Common myeloid progenitor, CD34-positive (primary cell): ENCODE measurements at regions not wholly inside any gene's neighbourhood (a gene's known extent, or its start where the extent isn't known, plus 50 kb on each side); places are given as distances from the start of the nearest gene placed in this dataset.

Source experiments
- CTCF ChIA-PET: fragments of 350-600 bp; sonication (Branson Sonifier 250); formaldehyde crosslinking; loops from one replicate; lab custom pipeline; 2021; ENCODE audit warnings: antibody characterized with exemption; lab: Charles Lee
- POLR2A ChIA-PET: fragments of 350-600 bp; sonication (Branson Sonifier 250); formaldehyde crosslinking; loops from one replicate; lab custom pipeline; 2021; ENCODE audit warnings: antibody characterized with exemption; lab: Charles Lee
- DNase-seq, 3 donors: peaks; one replicate each; pipeline versions ENCODE4 v3.0.0 to v3.0.0-alpha.2; 2013
- H3K27ac ChIP-seq, 2 experiments: 1 replicate in 1 of 2; 2 replicates in 1 of 2; pipeline ENCODE4 v1.7.0; 2013; ENCODE audit warnings: inconsistent platforms in 2 of 2, low read length in 2 of 2, mild to moderate bottlenecking in 2 of 2, low read depth in 1 of 2, moderate library complexity in 1 of 2; ENCODE audit not compliant: severe bottlenecking in 2 of 2, insufficient read depth in 1 of 2, poor library complexity in 1 of 2
- H3K27me3 ChIP-seq, 5 experiments: replicated peaks in 2 of 5; 1 replicate in 3 of 5; 2 replicates in 2 of 5; pipeline versions ENCODE4 v1.6.1 to v1.7.0; 2013; ENCODE audit warnings: low read length in 4 of 5, mild to moderate bottlenecking in 2 of 5, moderate library complexity in 2 of 5, inconsistent platforms in 1 of 5; ENCODE audit not compliant: insufficient read depth in 5 of 5, control insufficient read depth in 4 of 5
- H3K36me3 ChIP-seq, 4 experiments: 1 replicate in 2 of 4; 2 replicates in 2 of 4; pipeline versions ENCODE4 v1.6.1 to v1.7.0; 2013; ENCODE audit warnings: low read length in 3 of 4, control low read depth in 1 of 4, mild to moderate bottlenecking in 1 of 4; ENCODE audit not compliant: control insufficient read depth in 4 of 4, insufficient read depth in 4 of 4
- H3K4me1 ChIP-seq, 4 experiments: 1 replicate in 3 of 4; 2 replicates in 1 of 4; pipeline versions ENCODE4 v1.6.1 to v1.7.1; 2013; ENCODE audit warnings: low read length in 3 of 4, mild to moderate bottlenecking in 3 of 4, control low read depth in 1 of 4, inconsistent platforms in 1 of 4, moderate library complexity in 1 of 4; ENCODE audit not compliant: control insufficient read depth in 4 of 4, insufficient read depth in 4 of 4; ENCODE audit errors: control extremely low read depth in 1 of 4
- H3K4me3 ChIP-seq, 7 experiments: 1 replicate in 4 of 7; 2 replicates in 3 of 7; pipeline versions ENCODE4 v1.5.1 to v1.7.0; 2013; ENCODE audit warnings: mild to moderate bottlenecking in 7 of 7, low read length in 6 of 7, moderate library complexity in 6 of 7, inconsistent platforms in 2 of 7, low read depth in 2 of 7, control low read depth in 1 of 7; ENCODE audit not compliant: insufficient read depth in 4 of 7, control insufficient read depth in 1 of 7; ENCODE audit errors: extremely low read depth in 1 of 7
- H3K9me3 ChIP-seq, 5 experiments: 1 replicate in 4 of 5; 2 replicates in 1 of 5; pipeline versions ENCODE4 v1.6.1 to v1.7.1; 2013; ENCODE audit warnings: low read length in 4 of 5, mild to moderate bottlenecking in 2 of 5, inconsistent platforms in 1 of 5, low read depth in 1 of 5, moderate library complexity in 1 of 5; ENCODE audit not compliant: control insufficient read depth in 4 of 5, insufficient read depth in 2 of 5; ENCODE audit errors: control extremely low read depth in 1 of 5
- whole genome bisulfite sequencing: methylation state at CpG from one replicate; pipeline ENCODE4 v1.1.5; 2013; ENCODE audit not compliant: insufficient coverage; 5-methylcytosine and 5-hydroxymethylcytosine counted together

DNA sequence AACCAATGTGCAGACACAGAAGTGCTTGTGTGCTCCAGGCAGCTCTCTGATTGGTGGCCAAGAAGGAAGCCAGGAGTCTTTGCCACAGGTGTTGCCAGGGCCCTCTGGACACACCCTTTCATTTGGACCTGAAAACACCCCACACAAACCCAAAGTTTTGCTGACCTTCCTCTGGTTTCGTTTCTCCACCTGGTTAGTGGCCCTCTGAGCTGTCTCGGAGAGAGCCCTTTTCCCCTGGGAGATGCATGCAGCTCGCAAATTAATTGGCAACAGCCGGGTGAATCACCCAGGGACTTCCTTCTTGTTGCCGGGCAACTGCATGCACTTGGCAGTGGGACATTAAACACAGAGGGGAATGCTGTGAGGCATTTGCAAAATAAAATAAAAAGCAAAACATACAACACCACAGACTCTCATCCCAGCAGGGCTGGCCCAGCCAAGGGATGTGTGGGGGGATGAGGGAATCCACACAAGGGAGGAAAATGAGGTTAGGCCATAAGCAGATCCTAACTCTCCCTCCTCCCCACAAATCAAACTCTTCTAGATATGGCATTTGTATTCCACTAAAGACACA lies 286.6 kb downstream of the SOX9 start:
- Histone ChIP-seq H3K9me3 (peaks cover 0 to 3% (median 0%) of the 10 kb centered on the region in 5 experiments), H3K36me3 (no peaks in the 10 kb centered on the region), H3K27ac (no peak overlapping the region), H3K4me3 (no peak overlapping the region), H3K4me1 (no peaks in the 10 kb centered on the region), H3K27me3 (peaks cover 0 to 2% (median 0%) of the 10 kb centered on the region in 5 experiments)
- WGBS, result 65% methylated on average over 3 of the region's 5 CpGs
- ChIA-PET CTCF (no interaction called here), POLR2A (no interaction called here)
- DNase-seq, result no peak

DNA sequence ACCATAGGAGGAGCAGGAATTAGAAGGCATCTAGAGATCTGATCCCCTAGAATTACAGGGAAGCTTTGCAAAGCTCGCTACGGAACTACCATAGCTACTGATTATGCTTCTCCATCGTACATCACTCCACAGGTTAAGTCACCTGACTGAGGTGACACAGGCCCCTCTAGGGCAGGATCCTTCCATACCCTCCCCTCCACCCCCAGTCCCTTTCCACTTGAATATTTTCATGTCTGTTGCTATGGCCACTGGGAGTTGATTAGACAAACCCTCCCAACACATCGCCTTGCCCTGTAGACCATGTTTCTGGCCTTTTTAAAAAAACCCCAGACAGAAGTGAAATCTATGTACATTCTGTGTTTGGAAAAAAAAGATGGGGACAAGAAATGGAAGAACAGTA lies 287.1 kb downstream of the SOX9 start:
- DNase-seq, result no peak
- Histone ChIP-seq H3K9me3 (peaks cover 0 to 3% (median 0%) of the 10 kb centered on the region in 5 experiments), H3K36me3 (no peaks in the 10 kb centered on the region), H3K4me1 (no peaks in the 10 kb centered on the region), H3K27me3 (peaks cover 0 to 2% (median 0%) of the 10 kb centered on the region in 5 experiments), H3K27ac (no peak overlapping the region), H3K4me3 (no peak overlapping the region)
- WGBS, result 100% methylated on average over 3 of the region's 4 CpGs
- ChIA-PET POLR2A (no interaction called here), CTCF (no interaction called here)

DNA sequence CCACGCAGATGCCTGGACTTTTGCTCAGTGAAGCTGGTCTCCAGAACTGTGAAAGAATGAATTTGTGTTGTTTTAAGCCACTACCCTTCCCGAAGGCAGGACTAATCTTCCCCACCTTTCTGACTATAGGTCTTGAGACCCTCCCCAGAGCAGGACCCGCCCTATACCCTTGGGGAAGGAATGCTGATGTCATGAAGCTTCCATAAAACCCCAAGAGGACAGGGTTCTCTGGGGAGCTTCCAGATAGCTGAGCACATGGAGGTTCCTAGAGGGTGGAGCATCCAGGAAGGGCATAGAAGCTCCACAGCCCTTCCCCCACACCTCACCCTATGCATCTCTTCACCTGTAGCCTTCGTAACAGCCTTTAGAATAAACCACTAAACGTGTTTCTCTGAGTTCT lies 287.8 kb downstream of the SOX9 start:
- Histone ChIP-seq H3K36me3 (no peaks in the 10 kb centered on the region), H3K4me1 (no peaks in the 10 kb centered on the region), H3K9me3 (peaks cover 0 to 3% (median 0%) of the 10 kb centered on the region in 5 experiments), H3K27ac (no peak overlapping the region), H3K27me3 (no peaks in the 10 kb centered on the region), H3K4me3 (no peak overlapping the region)
- WGBS, result 86% methylated on average over 4 of the region's 5 CpGs
- no peak for DNase-seq
- ChIA-PET CTCF (no interaction called here), POLR2A (no interaction called here)

DNA sequence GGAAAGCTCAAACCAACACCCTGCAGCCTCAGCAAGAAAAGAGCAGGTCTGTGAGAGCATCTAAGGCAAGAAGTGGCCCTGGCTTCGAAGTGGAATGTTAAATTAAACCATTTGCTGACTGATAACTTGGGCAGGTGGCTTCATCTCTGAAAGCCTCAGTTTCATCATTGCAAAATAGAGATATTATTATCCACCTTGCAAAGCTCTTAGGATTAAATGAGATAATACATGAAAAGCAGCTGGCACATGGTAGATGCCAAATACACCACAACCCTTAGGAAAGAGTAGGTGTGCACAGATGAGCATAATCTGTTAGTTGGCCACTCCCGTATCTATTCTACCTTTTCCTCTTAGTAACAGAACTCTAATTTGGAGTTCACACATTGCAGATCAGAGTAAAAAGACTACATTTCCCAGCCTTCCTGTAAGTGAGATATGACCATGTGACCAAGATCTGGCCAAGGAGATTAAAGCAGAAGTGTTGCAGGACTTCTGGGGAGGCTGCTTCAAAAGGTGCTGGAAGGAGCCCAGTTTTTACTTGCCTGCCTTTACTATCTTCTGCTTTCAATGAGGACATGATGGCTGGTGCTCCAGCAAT lies 288.7 kb downstream of the SOX9 start:
- H3K4me3 ChIP-seq, result no peak overlapping the region
- DNase-seq, result peak in 1 of 3 donors; percentile 1
- no peaks in the 10 kb centered on the region for H3K36me3 ChIP-seq
- WGBS, result 60% methylated on average over 1 of the region's 2 CpGs
- POLR2A ChIA-PET, result no interaction called here
- H3K27me3 ChIP-seq, result no peaks in the 10 kb centered on the region
- no peak overlapping the region for H3K27ac ChIP-seq
- no peaks in the 10 kb centered on the region for H3K4me1 ChIP-seq
- CTCF ChIA-PET, result no interaction called here
- no peaks in the 10 kb centered on the region for H3K9me3 ChIP-seq

DNA sequence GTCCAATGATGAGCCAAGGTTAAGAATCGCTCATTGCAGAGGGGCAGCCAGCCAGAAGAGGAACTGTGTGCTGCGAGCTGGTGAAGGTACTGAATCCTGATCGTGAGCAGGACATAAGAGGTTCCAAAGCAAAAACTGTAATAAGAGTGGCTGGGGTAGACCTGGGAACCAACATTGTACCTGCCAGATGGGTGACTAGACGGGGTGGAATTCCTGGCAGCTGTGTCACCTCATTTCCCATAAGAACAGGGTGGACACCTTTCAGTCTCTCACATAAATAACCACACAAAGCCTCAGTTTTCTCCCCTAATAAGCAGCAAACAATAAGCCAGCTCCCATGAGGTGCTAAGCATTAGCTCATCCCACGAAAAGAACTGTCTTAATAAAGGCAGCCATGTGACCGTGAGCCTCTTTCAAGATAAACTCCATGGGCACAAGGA lies 290.3 kb downstream of the SOX9 start:
- H3K4me1 ChIP-seq, result no peaks in the 10 kb centered on the region

DNA sequence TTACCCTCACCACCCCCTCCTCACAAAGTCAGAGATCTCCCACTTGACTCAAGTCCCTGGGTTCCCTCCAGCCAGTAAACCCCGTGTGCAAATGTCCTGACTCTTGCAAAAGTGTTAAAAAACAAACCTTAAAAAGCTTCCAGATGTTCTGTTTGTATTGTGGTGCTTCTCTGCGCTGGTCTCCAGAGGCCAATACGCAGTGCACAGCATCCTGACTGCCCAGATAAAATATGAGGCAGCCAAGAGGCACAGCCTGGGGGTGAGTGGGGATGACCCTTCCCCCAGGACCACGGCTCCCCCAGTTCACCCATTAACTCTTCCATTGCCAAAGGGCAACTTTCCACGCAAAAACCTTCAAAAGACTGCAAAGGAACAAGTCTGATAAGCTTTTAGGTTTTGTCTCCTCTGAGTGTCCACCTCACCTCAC lies 291.8 kb downstream of the SOX9 start:
- POLR2A ChIA-PET, result no interaction called here
- WGBS, result 74% methylated on average over 5 of the region's 5 CpGs
- H3K27me3 ChIP-seq, result no peaks in the 10 kb centered on the region
- no peaks in the 10 kb centered on the region for H3K4me1 ChIP-seq
- DNase-seq, result no peak
- H3K4me3 ChIP-seq, result no peak overlapping the region
- CTCF ChIA-PET, result no interaction called here
- no peaks in the 10 kb centered on the region for H3K36me3 ChIP-seq
- H3K27ac ChIP-seq, result no peak overlapping the region
- peaks cover 0 to 12% (median under 1%) of the 10 kb centered on the region in 5 experiments for H3K9me3 ChIP-seq

More for the DNA sequence above, 290.3 kb downstream of the SOX9 start:
- Histone ChIP-seq H3K9me3 (peaks cover 0 to 4% (median 0%) of the 10 kb centered on the region in 5 experiments), H3K27me3 (no peaks in the 10 kb centered on the region), H3K27ac (no peak overlapping the region), H3K36me3 (no peaks in the 10 kb centered on the region), H3K4me3 (no peak overlapping the region)
- ChIA-PET CTCF (no interaction called here), POLR2A (no interaction called here)
- WGBS, result 85% methylated on average over 6 of the region's 6 CpGs
- no peak for DNase-seq
